Activated B cell treated with CpG ODN at 0.5 μM for 24 hours (primary cell): ENCODE measurements at regions not wholly inside any gene's neighbourhood (a gene's known extent, or its start where the extent isn't known, plus 50 kb on each side); places are given as distances from the start of the nearest gene placed in this dataset.

Experiments used
- ATAC-seq: fragments of 200-7000 bp; cut with Tn5 transposase; one replicate; pipeline ENCODE4 v1.10.0; 2021; ENCODE audit warnings: low read depth, mild to moderate bottlenecking, moderate library complexity
- CTCF ChIA-PET: fragments of 350-600 bp; sonication (Branson Sonifier 250); formaldehyde crosslinking; loops from one replicate; lab custom pipeline; 2021; ENCODE audit warnings: antibody characterized with exemption; lab: Charles Lee
- POLR2A ChIA-PET: fragments of 350-600 bp; sonication (Branson Sonifier 250); formaldehyde crosslinking; loops from one replicate; lab custom pipeline; 2021; ENCODE audit warnings: antibody characterized with exemption; lab: Charles Lee
- DNase-seq: peaks from one replicate; pipeline ENCODE4 v3.0.0; 2022
- H3K27ac Mint-ChIP-seq: one replicate; pipeline ENCODE4 v1.8.0; 2020; ENCODE audit warnings: mixed read lengths
- H3K27me3 Mint-ChIP-seq: one replicate; pipeline ENCODE4 v1.8.0; 2021; ENCODE audit warnings: mixed read lengths
- H3K36me3 Mint-ChIP-seq: one replicate; pipeline ENCODE4 v1.8.0; 2021; ENCODE audit warnings: low read depth, mixed read lengths
- H3K4me1 Mint-ChIP-seq: one replicate; pipeline ENCODE4 v1.8.0; 2021; ENCODE audit warnings: mixed read lengths
- H3K4me3 Mint-ChIP-seq: one replicate; pipeline ENCODE4 v1.8.0; 2020; ENCODE audit warnings: mild to moderate bottlenecking, mixed read lengths
- H3K9me3 Mint-ChIP-seq: one replicate; pipeline ENCODE4 v1.8.0; 2020; ENCODE audit warnings: mixed read lengths
- CTCF ChIP-seq: fragments of 200-600 bp; IDR thresholded peaks from one replicate; pipeline ENCODE4 v1.8.0; 2022; ENCODE audit warnings: antibody characterized with exemption, mild to moderate bottlenecking
- intact Hi-C: fragments of 100-400 bp; cut with micrococcal nuclease; formaldehyde crosslinking; loops from one replicate; pipeline ENCODE4 v1.15.1; 2024

- intact Hi-C loops = no loop called here
- POLR2A ChIA-PET = interaction anchor here (0.6 kb wide), 1 partner anchor 15 kb away, joined by 15 read pairs; no protein-coding TSS in a partner anchor
- ATAC-seq = no peak
- Mint-ChIP-seq H3K4me1 (no peaks in the 10 kb centered on the region), H3K27me3 (no peaks in the 10 kb centered on the region), H3K36me3 (no peaks in the 10 kb centered on the region), H3K4me3 (no peak overlapping the region), H3K27ac (no peak overlapping the region), H3K9me3 (no peaks in the 10 kb centered on the region)
- CTCF ChIA-PET = no interaction called here
- no peak for TF ChIP-seq CTCF
- no peak for DNase-seq
Observed at GRCh38 chr6:54655162-54655561, 191.4 kb upstream of the FAM83B start.

GRCh38 chr6:54665278-54665677, 181.3 kb upstream of the FAM83B start:
- ChIA-PET CTCF (no interaction called here), POLR2A (no interaction called here)
- no peak for TF ChIP-seq CTCF
- H3K36me3 Mint-ChIP-seq = no peaks in the 10 kb centered on the region
- no peaks in the 10 kb centered on the region for H3K27me3 Mint-ChIP-seq
- H3K9me3 Mint-ChIP-seq = peaks cover 11% of the 10 kb centered on the region
- no peak for DNase-seq
- no peak overlapping the region for H3K4me3 Mint-ChIP-seq
- intact Hi-C loops = no loop called here
- no peaks in the 10 kb centered on the region for H3K4me1 Mint-ChIP-seq
- no peak for ATAC-seq
- no peak overlapping the region for H3K27ac Mint-ChIP-seq

- ChIA-PET CTCF (no interaction called here), POLR2A (no interaction called here)
- no peak for TF ChIP-seq CTCF
- Mint-ChIP-seq H3K9me3 (no peaks in the 10 kb centered on the region), H3K27me3 (no peaks in the 10 kb centered on the region), H3K4me1 (no peaks in the 10 kb centered on the region), H3K36me3 (no peaks in the 10 kb centered on the region), H3K27ac (no peak overlapping the region), H3K4me3 (no peak overlapping the region)
- ATAC-seq (no peak), DNase-seq (no peak)
- intact Hi-C loops = no loop called here
Observed at GRCh38 chr6:54680531-54680930, 166.0 kb upstream of the FAM83B start.

- DNase-seq = no peak
- ATAC-seq = no peak
- Mint-ChIP-seq H3K36me3 (no peaks in the 10 kb centered on the region), H3K4me3 (no peak overlapping the region), H3K27ac (no peak overlapping the region), H3K4me1 (no peaks in the 10 kb centered on the region), H3K27me3 (no peaks in the 10 kb centered on the region), H3K9me3 (no peaks in the 10 kb centered on the region)
- TF ChIP-seq CTCF = no peak
- ChIA-PET CTCF (no interaction called here), POLR2A (no interaction called here)
- intact Hi-C loops = no loop called here
Observed at GRCh38 chr6:54681267-54681666, 165.3 kb upstream of the FAM83B start.

DNA sequence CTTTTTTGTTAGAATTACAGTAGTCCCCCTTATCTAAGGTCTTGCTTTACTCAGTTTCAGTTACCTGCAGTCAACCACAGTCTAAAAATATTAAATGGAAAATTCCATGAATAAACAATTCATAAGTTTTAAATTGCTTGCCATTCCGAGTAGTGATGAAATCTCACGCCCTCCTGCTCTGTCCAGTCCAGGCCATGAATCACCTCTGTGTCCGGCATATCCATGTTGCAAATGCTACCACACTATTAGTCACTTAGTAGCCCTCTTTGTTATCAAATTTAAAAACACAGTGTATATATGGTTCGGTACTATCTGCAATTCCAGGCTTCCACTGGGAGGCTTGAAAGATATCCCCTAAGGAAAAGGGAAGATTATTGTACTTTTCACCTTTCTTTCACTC, 164.6 kb upstream of the FAM83B start:
- no peak for TF ChIP-seq CTCF
- no peaks in the 10 kb centered on the region for H3K36me3 Mint-ChIP-seq
- POLR2A ChIA-PET = no interaction called here
- no peak overlapping the region for H3K27ac Mint-ChIP-seq
- H3K27me3 Mint-ChIP-seq = no peaks in the 10 kb centered on the region
- H3K4me1 Mint-ChIP-seq = no peaks in the 10 kb centered on the region
- CTCF ChIA-PET = no interaction called here
- DNase-seq (no peak), ATAC-seq (no peak)
- H3K9me3 Mint-ChIP-seq = no peaks in the 10 kb centered on the region
- H3K4me3 Mint-ChIP-seq = no peak overlapping the region
- intact Hi-C loops = no loop called here
